ENCODE measurements at regions not wholly inside any gene's neighbourhood (a gene's known extent, or its start where the extent isn't known, plus 50 kb on each side); places are given as distances from the start of the nearest gene placed in this dataset.

- peaks cover 3% of the 10 kb centered on the region for H3K9me3 Mint-ChIP-seq (ENCODE audit: insufficient read depth)
- no peak for ATAC-seq
- H3K27ac Mint-ChIP-seq: no peak overlapping the region
- no peak for DNase-seq
- no peaks in the 10 kb centered on the region for H3K4me1 Mint-ChIP-seq (ENCODE audit: low read depth)
- POLR2A ChIA-PET: no interaction called here
- H3K4me3 Mint-ChIP-seq: no peak overlapping the region
- H3K27me3 Mint-ChIP-seq (ENCODE audit: low read depth): no peaks in the 10 kb centered on the region
- CTCF ChIA-PET: no interaction called here
- H3K36me3 Mint-ChIP-seq (ENCODE audit: low read depth): no peaks in the 10 kb centered on the region
Measured at GRCh38 chr5:2432076-2432920, 319.2 kb downstream of the IRX2 start.

GRCh38 chr5:2430606-2431005 is 320.9 kb downstream of the IRX2 start:
- CTCF ChIA-PET: no interaction called here
- Mint-ChIP-seq H3K27me3 (ENCODE audit: low read depth) (no peaks in the 10 kb centered on the region), H3K4me3 (no peak overlapping the region), H3K36me3 (ENCODE audit: low read depth) (no peaks in the 10 kb centered on the region), H3K4me1 (ENCODE audit: low read depth) (no peaks in the 10 kb centered on the region), H3K9me3 (ENCODE audit: insufficient read depth) (peaks cover 3% of the 10 kb centered on the region), H3K27ac (no peak overlapping the region)
- ATAC-seq (no peak), DNase-seq (no peak)
- POLR2A ChIA-PET: no interaction called here

- no peak for ATAC-seq
- Mint-ChIP-seq H3K4me1 (ENCODE audit: low read depth) (no peaks in the 10 kb centered on the region), H3K4me3 (no peak overlapping the region), H3K36me3 (ENCODE audit: low read depth) (no peaks in the 10 kb centered on the region), H3K27ac (no peak overlapping the region), H3K9me3 (ENCODE audit: insufficient read depth) (peaks cover 8% of the 10 kb centered on the region), H3K27me3 (ENCODE audit: low read depth) (no peaks in the 10 kb centered on the region)
- ChIA-PET CTCF (no interaction called here), POLR2A (no interaction called here)
- no peak for DNase-seq
Measured at GRCh38 chr5:2427983-2428382, 323.5 kb downstream of the IRX2 start.

GRCh38 chr5:2423634-2424033 is 327.8 kb downstream of the IRX2 start:
- CTCF ChIA-PET: no interaction called here
- H3K9me3 Mint-ChIP-seq (ENCODE audit: insufficient read depth): peaks cover 5% of the 10 kb centered on the region
- no peaks in the 10 kb centered on the region for H3K36me3 Mint-ChIP-seq (ENCODE audit: low read depth)
- ATAC-seq (no peak), DNase-seq (no peak)
- H3K27me3 Mint-ChIP-seq (ENCODE audit: low read depth): no peaks in the 10 kb centered on the region
- POLR2A ChIA-PET: no interaction called here
- H3K27ac Mint-ChIP-seq: no peak overlapping the region
- no peak overlapping the region for H3K4me3 Mint-ChIP-seq
- no peaks in the 10 kb centered on the region for H3K4me1 Mint-ChIP-seq (ENCODE audit: low read depth)

GRCh38 chr5:2417301-2417700 is 334.2 kb downstream of the IRX2 start:
- no peaks in the 10 kb centered on the region for H3K4me1 Mint-ChIP-seq (ENCODE audit: low read depth)
- POLR2A ChIA-PET: no interaction called here
- no peak overlapping the region for H3K27ac Mint-ChIP-seq

GRCh38 chr5:2415678-2416077 is 335.8 kb downstream of the IRX2 start:
- ChIA-PET CTCF (no interaction called here), POLR2A (no interaction called here)
- no peak overlapping the region for H3K4me3 Mint-ChIP-seq
- H3K36me3 Mint-ChIP-seq (ENCODE audit: low read depth): no peaks in the 10 kb centered on the region
- no peak for DNase-seq
- H3K27me3 Mint-ChIP-seq (ENCODE audit: low read depth): no peaks in the 10 kb centered on the region
- H3K27ac Mint-ChIP-seq: no peak overlapping the region
- no peaks in the 10 kb centered on the region for H3K9me3 Mint-ChIP-seq (ENCODE audit: insufficient read depth)
- no peak for ATAC-seq
- H3K4me1 Mint-ChIP-seq (ENCODE audit: low read depth): no peaks in the 10 kb centered on the region

More at GRCh38 chr5:2417301-2417700, 334.2 kb downstream of the IRX2 start:
- Mint-ChIP-seq H3K27me3 (ENCODE audit: low read depth) (no peaks in the 10 kb centered on the region), H3K36me3 (ENCODE audit: low read depth) (no peaks in the 10 kb centered on the region), H3K9me3 (ENCODE audit: insufficient read depth) (no peaks in the 10 kb centered on the region), H3K4me3 (no peak overlapping the region)
- ATAC-seq (no peak), DNase-seq (no peak)
- CTCF ChIA-PET: no interaction called here

- ChIA-PET CTCF (no interaction called here), POLR2A (no interaction called here)
- Mint-ChIP-seq H3K27ac (no peak overlapping the region), H3K4me1 (ENCODE audit: low read depth) (no peaks in the 10 kb centered on the region), H3K27me3 (ENCODE audit: low read depth) (no peaks in the 10 kb centered on the region), H3K9me3 (ENCODE audit: insufficient read depth) (no peaks in the 10 kb centered on the region), H3K36me3 (ENCODE audit: low read depth) (no peaks in the 10 kb centered on the region), H3K4me3 (no peak overlapping the region)
- DNase-seq: no peak
- ATAC-seq: no peak
Measured at GRCh38 chr5:2410451-2410850, 341.0 kb downstream of the IRX2 start.

- Mint-ChIP-seq H3K27ac (no peak overlapping the region), H3K4me1 (ENCODE audit: low read depth) (no peaks in the 10 kb centered on the region), H3K36me3 (ENCODE audit: low read depth) (no peaks in the 10 kb centered on the region), H3K9me3 (ENCODE audit: insufficient read depth) (no peaks in the 10 kb centered on the region), H3K27me3 (ENCODE audit: low read depth) (no peaks in the 10 kb centered on the region), H3K4me3 (no peak overlapping the region)
- ATAC-seq: no peak
- ChIA-PET POLR2A (no interaction called here), CTCF (no interaction called here)
- DNase-seq: no peak
Measured at GRCh38 chr5:2403296-2403695, 348.2 kb downstream of the IRX2 start.

- Mint-ChIP-seq H3K4me1 (ENCODE audit: low read depth) (no peaks in the 10 kb centered on the region), H3K36me3 (ENCODE audit: low read depth) (no peaks in the 10 kb centered on the region), H3K9me3 (ENCODE audit: insufficient read depth) (no peaks in the 10 kb centered on the region), H3K27me3 (ENCODE audit: low read depth) (no peaks in the 10 kb centered on the region), H3K4me3 (no peak overlapping the region), H3K27ac (no peak overlapping the region)
- POLR2A ChIA-PET: no interaction called here
- ATAC-seq (no peak), DNase-seq (no peak)
- CTCF ChIA-PET: no interaction called here
Measured at GRCh38 chr5:2399804-2400203, 351.7 kb downstream of the IRX2 start.

GRCh38 chr5:2399096-2399495 is 352.4 kb downstream of the IRX2 start:
- no peaks in the 10 kb centered on the region for H3K27me3 Mint-ChIP-seq (ENCODE audit: low read depth)
- ChIA-PET POLR2A (no interaction called here), CTCF (no interaction called here)
- no peak for ATAC-seq
- no peaks in the 10 kb centered on the region for H3K4me1 Mint-ChIP-seq (ENCODE audit: low read depth)
- no peak overlapping the region for H3K27ac Mint-ChIP-seq
- H3K4me3 Mint-ChIP-seq: no peak overlapping the region
- H3K9me3 Mint-ChIP-seq (ENCODE audit: insufficient read depth): no peaks in the 10 kb centered on the region
- H3K36me3 Mint-ChIP-seq (ENCODE audit: low read depth): no peaks in the 10 kb centered on the region
- DNase-seq: no peak

- ChIA-PET CTCF (no interaction called here), POLR2A (no interaction called here)
- no peak overlapping the region for H3K27ac Mint-ChIP-seq
- no peaks in the 10 kb centered on the region for H3K27me3 Mint-ChIP-seq (ENCODE audit: low read depth)
- no peaks in the 10 kb centered on the region for H3K4me1 Mint-ChIP-seq (ENCODE audit: low read depth)
- no peaks in the 10 kb centered on the region for H3K9me3 Mint-ChIP-seq (ENCODE audit: insufficient read depth)
- H3K36me3 Mint-ChIP-seq (ENCODE audit: low read depth): no peaks in the 10 kb centered on the region
- ATAC-seq (no peak), DNase-seq (no peak)
- no peak overlapping the region for H3K4me3 Mint-ChIP-seq
Measured at GRCh38 chr5:2393556-2393955, 357.9 kb downstream of the IRX2 start.

- Mint-ChIP-seq H3K27me3 (ENCODE audit: low read depth) (no peaks in the 10 kb centered on the region), H3K9me3 (ENCODE audit: insufficient read depth) (no peaks in the 10 kb centered on the region), H3K4me1 (ENCODE audit: low read depth) (no peaks in the 10 kb centered on the region), H3K4me3 (no peak overlapping the region), H3K27ac (no peak overlapping the region), H3K36me3 (ENCODE audit: low read depth) (no peaks in the 10 kb centered on the region)
- DNase-seq (no peak), ATAC-seq (no peak)
- ChIA-PET POLR2A (no interaction called here), CTCF (no interaction called here)
Measured at GRCh38 chr5:2391566-2391965, 359.9 kb downstream of the IRX2 start.

GRCh38 chr5:2391021-2391420 is 360.5 kb downstream of the IRX2 start:
- ChIA-PET POLR2A (no interaction called here), CTCF (no interaction called here)
- no peak overlapping the region for H3K27ac Mint-ChIP-seq
- no peaks in the 10 kb centered on the region for H3K9me3 Mint-ChIP-seq (ENCODE audit: insufficient read depth)
- no peaks in the 10 kb centered on the region for H3K27me3 Mint-ChIP-seq (ENCODE audit: low read depth)
- no peak overlapping the region for H3K4me3 Mint-ChIP-seq
- ATAC-seq (no peak), DNase-seq (no peak)
- no peaks in the 10 kb centered on the region for H3K36me3 Mint-ChIP-seq (ENCODE audit: low read depth)
- no peaks in the 10 kb centered on the region for H3K4me1 Mint-ChIP-seq (ENCODE audit: low read depth)
